CD4-positive, alpha-beta T cell treated with Interleukin-21 for 1 hour (primary cell): ENCODE measurements at regions not wholly inside any gene's neighbourhood (a gene's known extent, or its start where the extent isn't known, plus 50 kb on each side); places are given as distances from the start of the nearest gene placed in this dataset.
"Not testable (repeated sequence)": the region's sequence is repeated elsewhere in the genome, so short reads cannot be mapped to it uniquely, and the experiment has no call there.

ENCODE experiments used
- DNase-seq: peaks from one replicate; pipeline ENCODE4 v3.0.0-alpha.2; 2020

- not testable (repeated sequence) for DNase-seq
These were observed 433.7 kb downstream of the BTG1 start for GRCh38 chr12:91711925-91712324.

- DNase-seq = no peak
These were observed 439.2 kb downstream of the BTG1 start for GRCh38 chr12:91706466-91706865.

- no peak for DNase-seq
These were observed 441.2 kb downstream of the BTG1 start for GRCh38 chr12:91704446-91704845.

- no peak for DNase-seq
These were observed 442.0 kb downstream of the BTG1 start for GRCh38 chr12:91703491-91704283.

GRCh38 chr12:91702843-91703425 is 442.7 kb downstream of the BTG1 start:
- no peak for DNase-seq

- DNase-seq = no peak
These were observed 449.7 kb downstream of the BTG1 start for GRCh38 chr12:91695964-91696363.

- not testable (repeated sequence) for DNase-seq
These were observed 450.2 kb downstream of the BTG1 start for GRCh38 chr12:91695406-91695805.

GRCh38 chr12:91690531-91690930 is 455.1 kb downstream of the BTG1 start:
- DNase-seq = no peak

GRCh38 chr12:91687052-91688017 is 458.3 kb downstream of the BTG1 start:
- DNase-seq = peak; percentile 4

- no peak for DNase-seq
These were observed 459.7 kb downstream of the BTG1 start for GRCh38 chr12:91685917-91686316.

- DNase-seq = no peak
These were observed 463.9 kb downstream of the BTG1 start for GRCh38 chr12:91681751-91682150.

- DNase-seq = no peak
These were observed 464.8 kb downstream of the BTG1 start for GRCh38 chr12:91680864-91681263.

- no peak for DNase-seq
These were observed 468.1 kb downstream of the BTG1 start for GRCh38 chr12:91677556-91677955.

- DNase-seq = no peak
These were observed 470.2 kb downstream of the BTG1 start for GRCh38 chr12:91675401-91675800.

GRCh38 chr12:91672130-91672529 is 473.5 kb downstream of the BTG1 start:
- DNase-seq = no peak

GRCh38 chr12:91667694-91668093 is 478.0 kb downstream of the BTG1 start:
- no peak for DNase-seq

GRCh38 chr12:91663744-91664143 is 481.1 kb upstream of the DCN start:
- no peak for DNase-seq

GRCh38 chr12:91663310-91663709 is 480.7 kb upstream of the DCN start:
- no peak for DNase-seq

GRCh38 chr12:91662021-91662420 is 479.4 kb upstream of the DCN start:
- no peak for DNase-seq

GRCh38 chr12:91657032-91657431 is 474.4 kb upstream of the DCN start:
- no peak for DNase-seq

GRCh38 chr12:91655966-91656365 is 473.3 kb upstream of the DCN start:
- no peak for DNase-seq

- no peak for DNase-seq
These were observed 471.5 kb upstream of the DCN start for GRCh38 chr12:91654087-91654486.

- DNase-seq = no peak
These were observed 469.1 kb upstream of the DCN start for GRCh38 chr12:91651728-91652127.

- DNase-seq = no peak
These were observed 461.1 kb upstream of the DCN start for GRCh38 chr12:91643763-91644162.
